ENCODE measurements at regions not wholly inside any gene's neighbourhood (a gene's known extent, or its start where the extent isn't known, plus 50 kb on each side); places are given as distances from the start of the nearest gene placed in this dataset.

GRCh38 chrX:4944767-4945166, 1231.3 kb upstream of the PRKX start:
- TF ChIP-seq CTCF (conservative IDR thresholded peaks at IDR 0.05; ENCODE audit: low read depth, low read length) (no peak), FOS (IDR thresholded peaks at IDR 0.05; ENCODE audit: low read depth, low read length) (no peak), POLR2A (IDR thresholded peaks at IDR 0.05; ENCODE audit: low read depth, low read length) (no peak), BHLHE40 (IDR thresholded peaks at IDR 0.05; ENCODE audit: low read depth, low read length) (no peak), MAFK (IDR thresholded peaks at IDR 0.05; ENCODE audit: low read depth, low read length) (no peak)

Measured in IMR-90 (cell line).